ENCODE measurements at regions not wholly inside any gene's neighbourhood (a gene's known extent, or its start where the extent isn't known, plus 50 kb on each side); places are given as distances from the start of the nearest gene placed in this dataset.

DNA sequence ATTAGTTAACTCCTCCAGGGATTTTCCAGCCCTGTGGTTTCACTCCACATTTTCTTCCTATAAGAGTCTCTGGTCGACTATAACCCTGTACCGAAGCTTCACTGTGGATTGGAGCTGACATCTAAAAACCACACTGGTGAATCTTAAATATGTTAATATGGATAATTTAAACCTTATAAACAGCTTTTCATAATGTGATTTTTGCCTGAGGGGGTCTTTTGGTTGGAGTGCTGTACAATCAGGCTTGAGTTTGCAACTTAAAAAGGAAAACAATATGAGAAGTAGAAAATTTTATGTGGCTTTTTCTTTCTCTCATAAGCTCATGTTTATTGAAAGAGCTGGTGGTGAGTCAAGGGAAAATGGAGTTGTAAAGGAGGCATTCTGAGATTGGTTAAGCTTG is 313.7 kb downstream of the VPS13C start:
- TF ChIP-seq, protein P1, sequence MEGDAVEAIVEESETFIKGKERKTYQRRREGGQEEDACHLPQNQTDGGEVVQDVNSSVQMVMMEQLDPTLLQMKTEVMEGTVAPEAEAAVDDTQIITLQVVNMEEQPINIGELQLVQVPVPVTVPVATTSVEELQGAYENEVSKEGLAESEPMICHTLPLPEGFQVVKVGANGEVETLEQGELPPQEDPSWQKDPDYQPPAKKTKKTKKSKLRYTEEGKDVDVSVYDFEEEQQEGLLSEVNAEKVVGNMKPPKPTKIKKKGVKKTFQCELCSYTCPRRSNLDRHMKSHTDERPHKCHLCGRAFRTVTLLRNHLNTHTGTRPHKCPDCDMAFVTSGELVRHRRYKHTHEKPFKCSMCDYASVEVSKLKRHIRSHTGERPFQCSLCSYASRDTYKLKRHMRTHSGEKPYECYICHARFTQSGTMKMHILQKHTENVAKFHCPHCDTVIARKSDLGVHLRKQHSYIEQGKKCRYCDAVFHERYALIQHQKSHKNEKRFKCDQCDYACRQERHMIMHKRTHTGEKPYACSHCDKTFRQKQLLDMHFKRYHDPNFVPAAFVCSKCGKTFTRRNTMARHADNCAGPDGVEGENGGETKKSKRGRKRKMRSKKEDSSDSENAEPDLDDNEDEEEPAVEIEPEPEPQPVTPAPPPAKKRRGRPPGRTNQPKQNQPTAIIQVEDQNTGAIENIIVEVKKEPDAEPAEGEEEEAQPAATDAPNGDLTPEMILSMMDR (conservative IDR thresholded peaks at IDR 0.05; ENCODE audit: low read depth, low read length): no peak
- H3K4me3 ChIP-seq (ENCODE audit: low read depth, low read length): no peak overlapping the region
- no peak for DNase-seq (ENCODE audit: low read depth)

DNA sequence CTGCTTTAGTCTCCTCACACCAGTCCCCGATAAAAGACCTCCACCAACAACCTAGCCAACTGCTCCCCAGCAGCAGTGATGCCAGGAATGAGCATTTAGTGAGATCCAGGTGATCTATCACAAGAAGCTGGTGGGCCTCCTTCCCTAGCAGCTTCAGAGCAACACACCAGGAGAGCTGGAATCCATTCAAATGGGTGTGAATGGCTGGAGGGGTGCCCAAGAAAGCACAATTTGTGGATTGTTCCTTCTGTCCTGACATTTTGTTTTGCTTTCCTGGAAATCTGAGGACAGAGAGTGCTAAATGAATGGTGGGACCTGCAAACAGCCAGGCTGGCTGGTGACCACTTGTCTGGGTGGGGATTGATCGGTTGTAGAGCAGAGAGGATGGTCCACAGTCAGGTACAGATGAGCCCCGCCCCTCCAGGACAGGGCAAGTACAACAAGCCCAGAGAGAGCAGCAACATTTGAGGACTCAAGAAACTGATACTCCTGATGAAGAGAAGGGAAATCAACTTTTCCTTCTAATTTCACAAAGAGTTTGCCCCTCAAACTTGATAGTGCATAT is 316.8 kb downstream of the VPS13C start:
- H3K4me3 ChIP-seq (ENCODE audit: low read depth, low read length): no peak overlapping the region
- TF ChIP-seq, protein P1 (conservative IDR thresholded peaks at IDR 0.05; ENCODE audit: low read depth, low read length): no peak
- no peak for DNase-seq (ENCODE audit: low read depth)

DNA sequence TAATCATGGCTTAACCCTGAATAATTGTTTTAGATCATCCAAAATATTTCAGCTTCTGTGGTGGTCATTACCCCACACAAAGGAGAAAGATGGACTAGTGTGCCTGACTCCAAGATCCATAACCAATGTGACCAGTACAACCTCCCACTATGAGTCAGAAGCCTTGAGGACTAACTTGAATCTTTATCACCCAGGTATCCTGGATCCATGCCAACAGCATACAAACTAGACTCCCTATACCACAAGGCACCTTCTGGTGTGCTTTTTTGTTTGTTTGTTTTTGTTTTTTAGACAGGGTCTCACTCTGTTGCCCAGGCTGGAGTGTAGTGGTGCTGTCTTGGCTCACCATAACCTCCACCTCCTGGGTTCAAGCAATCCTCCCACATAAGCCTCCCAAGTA is 317.7 kb downstream of the VPS13C start:
- H3K4me3 ChIP-seq (ENCODE audit: low read depth, low read length): no peak overlapping the region
- TF ChIP-seq, protein P1 (conservative IDR thresholded peaks at IDR 0.05; ENCODE audit: low read depth, low read length): no peak
- DNase-seq (ENCODE audit: low read depth): no peak

DNA sequence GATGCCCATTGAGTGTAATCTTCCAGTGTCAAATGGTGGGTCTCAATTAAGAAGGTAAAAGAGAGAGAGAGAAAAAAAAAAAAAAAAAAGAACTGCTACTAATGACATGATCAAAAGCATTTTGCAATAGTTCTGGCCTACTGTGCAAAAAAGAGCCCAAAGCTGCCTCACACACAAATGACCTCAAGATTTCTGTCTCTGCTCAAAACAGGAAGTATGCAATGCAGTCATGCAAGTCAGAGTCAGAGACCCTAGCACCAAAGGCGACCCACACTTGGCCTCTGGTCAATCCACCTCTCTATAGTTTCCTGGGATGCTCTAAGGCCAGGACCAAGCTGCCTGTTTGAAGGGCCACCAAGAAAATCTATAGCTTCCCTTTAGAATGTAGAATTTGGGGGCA is 323.5 kb downstream of the VPS13C start:
- DNase-seq (ENCODE audit: low read depth): no peak
- TF ChIP-seq, protein P1 (conservative IDR thresholded peaks at IDR 0.05; ENCODE audit: low read depth, low read length): no peak
- no peak overlapping the region for H3K4me3 ChIP-seq (ENCODE audit: low read depth, low read length)

DNA sequence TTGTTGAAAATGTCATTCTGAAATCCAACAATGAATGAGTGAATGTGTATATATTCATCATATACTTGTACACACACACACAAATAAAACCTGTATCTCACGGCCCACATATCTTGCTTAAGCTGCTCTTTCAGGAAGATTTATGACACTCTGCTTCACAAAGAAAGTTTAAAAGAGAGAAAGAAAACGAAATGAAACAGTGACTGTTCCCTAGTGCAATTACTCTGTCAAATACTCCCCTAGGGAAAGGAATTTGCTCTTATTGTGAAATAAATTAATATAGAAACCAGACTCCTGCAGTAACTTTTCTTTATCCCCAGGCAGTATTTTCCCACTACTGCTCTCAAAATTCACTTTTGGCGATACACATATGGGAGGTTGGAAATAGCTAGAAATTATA is 329.1 kb downstream of the VPS13C start:
- TF ChIP-seq, protein P1 (conservative IDR thresholded peaks at IDR 0.05; ENCODE audit: low read depth, low read length): no peak
- no peak overlapping the region for H3K4me3 ChIP-seq (ENCODE audit: low read depth, low read length)

DNA sequence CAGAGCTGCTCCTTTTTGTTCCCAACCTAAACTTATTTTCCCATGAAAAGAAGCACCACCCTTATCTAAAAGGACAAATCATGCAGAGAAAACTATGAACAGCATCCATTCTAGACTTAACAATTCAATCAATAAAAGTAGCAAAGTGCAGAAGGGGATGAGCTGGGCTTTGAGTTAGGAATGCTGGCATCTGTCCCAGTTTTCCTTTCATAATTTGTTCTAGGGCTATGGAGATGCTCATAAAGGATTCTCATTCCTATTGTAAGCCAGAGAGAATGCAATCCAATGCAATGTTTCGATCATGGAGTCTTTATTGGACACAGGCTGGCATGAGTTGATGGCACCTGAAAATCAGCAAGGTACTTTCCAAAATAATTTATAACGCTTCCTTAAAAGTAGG is 330.6 kb downstream of the VPS13C start:
- no peak overlapping the region for H3K4me3 ChIP-seq (ENCODE audit: low read depth, low read length)
- DNase-seq (ENCODE audit: low read depth): no peak
- TF ChIP-seq, protein P1 (conservative IDR thresholded peaks at IDR 0.05; ENCODE audit: low read depth, low read length): no peak

More for the DNA sequence above, 329.1 kb downstream of the VPS13C start:
- DNase-seq (ENCODE audit: low read depth): no peak

DNA sequence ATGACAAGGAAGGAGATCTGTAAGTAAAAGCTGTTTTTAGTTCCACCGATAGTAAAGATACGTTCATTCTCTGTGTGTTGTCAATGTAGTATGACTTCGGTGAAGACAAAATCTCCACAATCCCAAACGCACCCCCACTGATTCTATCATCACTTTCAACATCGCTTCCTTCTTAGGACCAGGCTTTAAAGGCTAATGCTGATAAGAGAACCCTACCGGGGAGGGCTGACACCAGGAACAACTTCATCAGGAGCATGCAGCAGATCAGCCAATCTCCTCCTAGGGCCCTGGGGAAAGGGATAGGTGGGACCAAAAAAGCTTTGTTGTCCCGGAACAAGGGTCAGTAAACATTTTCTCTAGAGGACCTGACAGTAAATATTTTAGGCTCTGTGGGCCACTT is 334.1 kb downstream of the VPS13C start:
- no peak overlapping the region for H3K4me3 ChIP-seq (ENCODE audit: low read depth, low read length)
- TF ChIP-seq, protein P1 (conservative IDR thresholded peaks at IDR 0.05; ENCODE audit: low read depth, low read length): no peak
- no peak for DNase-seq (ENCODE audit: low read depth)

Data from epithelial cell of proximal tubule (primary cell).